Nephron progenitor cell (in vitro differentiated cells): ENCODE measurements at regions not wholly inside any gene's neighbourhood (a gene's known extent, or its start where the extent isn't known, plus 50 kb on each side); places are given as distances from the start of the nearest gene placed in this dataset.
A peak's percentile ranks its signal among the peaks of the same experiment; 100 is the strongest.

Experiments used
- DNase-seq: peaks from one replicate; pipeline ENCODE4 v3.0.0; 2021
- H3K27ac Mint-ChIP-seq: 2 replicates; pipeline ENCODE4 v1.8.0; 2021; ENCODE audit warnings: mild to moderate bottlenecking, moderate library complexity, mixed read lengths
- H3K27me3 Mint-ChIP-seq: 2 replicates; pipeline ENCODE4 v1.8.0; 2021; ENCODE audit warnings: mild to moderate bottlenecking, low read depth, mixed read lengths; ENCODE audit not compliant: poor library complexity
- H3K36me3 Mint-ChIP-seq: 2 replicates; pipeline ENCODE4 v1.8.0; 2021; ENCODE audit warnings: low read depth, mixed read lengths
- H3K4me1 Mint-ChIP-seq: 2 replicates; pipeline ENCODE4 v1.8.0; 2021; ENCODE audit warnings: mixed read lengths
- H3K4me3 Mint-ChIP-seq: 2 replicates; pipeline ENCODE4 v1.8.0; 2021; ENCODE audit warnings: mild to moderate bottlenecking, moderate library complexity, mixed read lengths
- H3K9me3 Mint-ChIP-seq: 2 replicates; pipeline ENCODE4 v1.8.0; 2021; ENCODE audit warnings: mild to moderate bottlenecking, moderate library complexity, mixed read lengths
- TF ChIP-seq, protein P1 (sequence below): fragments of 200-600 bp; sonication (generic); IDR thresholded peaks from 2 replicates; pipeline ENCODE4 v1.5.0; 2021; ENCODE audit warnings: antibody characterized with exemption

DNA sequence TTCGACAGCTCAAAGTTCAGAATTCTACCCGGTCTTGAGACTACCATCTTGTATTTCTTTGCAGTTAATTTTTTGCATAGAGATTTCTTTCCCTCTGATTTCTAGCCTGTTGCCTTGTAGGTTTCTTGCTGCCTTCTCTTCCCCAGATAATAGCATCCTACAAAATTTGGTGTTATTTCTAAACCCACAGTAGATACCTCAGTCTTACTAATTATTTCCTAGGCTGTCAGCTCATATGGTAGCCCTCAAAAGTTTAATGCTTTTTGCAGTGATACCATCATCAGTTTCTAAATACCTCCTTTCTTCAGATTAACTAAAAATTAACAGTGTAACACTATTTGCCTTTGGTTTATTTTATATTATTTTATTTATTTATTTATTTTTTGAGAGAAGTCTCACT lies 61.9 kb upstream of the TMPO start:
- Mint-ChIP-seq H3K4me3 (no peak overlapping the region), H3K4me1 (peaks cover 24% of the 10 kb centered on the region), H3K9me3 (peaks cover 11% of the 10 kb centered on the region), H3K27me3 (peaks cover 3% of the 10 kb centered on the region), H3K27ac (no peak overlapping the region), H3K36me3 (peaks cover 11% of the 10 kb centered on the region)
- TF ChIP-seq, protein P1, sequence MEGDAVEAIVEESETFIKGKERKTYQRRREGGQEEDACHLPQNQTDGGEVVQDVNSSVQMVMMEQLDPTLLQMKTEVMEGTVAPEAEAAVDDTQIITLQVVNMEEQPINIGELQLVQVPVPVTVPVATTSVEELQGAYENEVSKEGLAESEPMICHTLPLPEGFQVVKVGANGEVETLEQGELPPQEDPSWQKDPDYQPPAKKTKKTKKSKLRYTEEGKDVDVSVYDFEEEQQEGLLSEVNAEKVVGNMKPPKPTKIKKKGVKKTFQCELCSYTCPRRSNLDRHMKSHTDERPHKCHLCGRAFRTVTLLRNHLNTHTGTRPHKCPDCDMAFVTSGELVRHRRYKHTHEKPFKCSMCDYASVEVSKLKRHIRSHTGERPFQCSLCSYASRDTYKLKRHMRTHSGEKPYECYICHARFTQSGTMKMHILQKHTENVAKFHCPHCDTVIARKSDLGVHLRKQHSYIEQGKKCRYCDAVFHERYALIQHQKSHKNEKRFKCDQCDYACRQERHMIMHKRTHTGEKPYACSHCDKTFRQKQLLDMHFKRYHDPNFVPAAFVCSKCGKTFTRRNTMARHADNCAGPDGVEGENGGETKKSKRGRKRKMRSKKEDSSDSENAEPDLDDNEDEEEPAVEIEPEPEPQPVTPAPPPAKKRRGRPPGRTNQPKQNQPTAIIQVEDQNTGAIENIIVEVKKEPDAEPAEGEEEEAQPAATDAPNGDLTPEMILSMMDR = no peak
- DNase-seq = no peak

- H3K36me3 Mint-ChIP-seq = peaks cover 11% of the 10 kb centered on the region
- peak overlapping the region; percentile 19 for H3K4me3 Mint-ChIP-seq
- H3K27ac Mint-ChIP-seq = no peak overlapping the region
Observed at GRCh38 chr12:98456041-98456440, 59.3 kb upstream of the TMPO start.

DNA sequence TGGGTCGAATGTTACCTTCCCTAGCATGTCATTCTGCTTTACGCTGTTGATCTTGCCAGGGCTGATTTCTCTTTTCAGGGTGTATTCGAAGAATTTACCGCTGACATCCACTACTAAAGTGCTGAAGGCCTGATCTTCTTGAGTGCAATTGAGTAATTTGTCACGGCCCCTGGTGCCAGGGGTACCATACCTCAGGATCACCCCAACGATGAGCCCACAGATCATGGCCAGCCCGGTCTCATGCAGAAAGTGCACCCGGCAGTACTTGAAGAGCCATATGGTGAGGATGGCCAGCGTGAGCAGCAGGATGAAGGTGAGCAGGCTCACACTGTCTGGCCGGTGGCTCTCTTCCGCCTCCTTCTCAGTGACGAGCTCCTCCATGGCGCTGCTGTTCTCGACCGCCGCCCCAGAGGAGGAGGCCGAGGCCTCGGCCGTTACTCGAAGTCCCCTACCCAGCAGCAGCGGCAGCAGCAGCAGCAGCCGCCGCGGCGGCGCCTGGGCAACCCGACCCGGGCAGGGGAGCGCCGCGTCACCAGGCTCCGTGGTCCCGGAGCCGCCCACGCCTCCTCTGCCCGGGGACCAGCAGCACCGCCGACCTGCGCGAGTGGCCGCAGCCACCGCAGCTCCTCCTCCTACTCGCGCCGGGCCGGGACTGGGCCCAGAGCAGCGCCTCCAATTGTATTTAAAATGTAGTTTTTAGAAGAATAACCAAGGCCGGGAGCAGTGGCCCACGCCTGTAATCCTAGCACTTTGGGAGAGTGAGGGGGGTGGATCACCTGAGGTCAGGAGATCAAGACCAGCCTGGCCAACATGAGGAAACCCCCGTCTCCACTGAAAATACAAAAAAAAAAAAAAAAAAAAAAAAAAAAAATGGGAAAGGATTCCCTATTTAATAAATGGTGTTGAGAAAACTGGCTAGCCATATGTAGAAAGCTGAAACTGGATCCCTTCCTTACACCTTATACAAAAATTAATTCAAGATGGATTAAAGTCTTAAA lies 58.5 kb upstream of the TMPO start:
- DNase-seq = peak; percentile 76
- Mint-ChIP-seq H3K27ac (peak overlapping the region; percentile 89), H3K9me3 (peaks cover 11% of the 10 kb centered on the region), H3K36me3 (peaks cover 11% of the 10 kb centered on the region), H3K4me3 (peak overlapping the region; percentile 76), H3K4me1 (peaks cover 24% of the 10 kb centered on the region), H3K27me3 (peaks cover 3% of the 10 kb centered on the region)
- TF ChIP-seq, protein P1 = no peak

More at GRCh38 chr12:98456041-98456440, 59.3 kb upstream of the TMPO start:
- no peak for DNase-seq
- peaks cover 24% of the 10 kb centered on the region for H3K4me1 Mint-ChIP-seq
- TF ChIP-seq, protein P1 = no peak
- H3K27me3 Mint-ChIP-seq = peaks cover 3% of the 10 kb centered on the region
- peaks cover 11% of the 10 kb centered on the region for H3K9me3 Mint-ChIP-seq

DNA sequence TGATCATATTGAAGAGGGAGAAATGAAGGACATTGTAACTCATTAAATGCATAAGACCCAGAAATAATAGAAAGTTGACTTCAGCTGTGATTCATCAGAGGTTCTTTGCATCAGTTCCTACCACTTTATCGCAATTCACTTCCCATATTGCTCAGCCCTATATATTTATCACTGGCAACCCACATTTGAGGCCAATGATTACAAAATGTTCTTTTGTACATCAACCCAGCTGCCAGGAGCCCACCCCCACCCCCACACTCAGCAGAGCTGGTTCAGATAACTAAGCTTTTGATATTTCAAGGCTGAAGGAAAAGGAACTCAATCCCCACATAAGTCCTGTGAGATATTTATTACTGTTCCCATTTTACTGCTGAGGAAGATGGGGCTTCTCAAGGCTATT lies 51.2 kb upstream of the TMPO start:
- Mint-ChIP-seq H3K9me3 (no peaks in the 10 kb centered on the region), H3K27me3 (no peaks in the 10 kb centered on the region), H3K27ac (no peak overlapping the region), H3K36me3 (no peaks in the 10 kb centered on the region), H3K4me3 (no peak overlapping the region), H3K4me1 (peaks cover 4% of the 10 kb centered on the region)
- no peak for DNase-seq
- TF ChIP-seq, protein P1 = no peak

DNA sequence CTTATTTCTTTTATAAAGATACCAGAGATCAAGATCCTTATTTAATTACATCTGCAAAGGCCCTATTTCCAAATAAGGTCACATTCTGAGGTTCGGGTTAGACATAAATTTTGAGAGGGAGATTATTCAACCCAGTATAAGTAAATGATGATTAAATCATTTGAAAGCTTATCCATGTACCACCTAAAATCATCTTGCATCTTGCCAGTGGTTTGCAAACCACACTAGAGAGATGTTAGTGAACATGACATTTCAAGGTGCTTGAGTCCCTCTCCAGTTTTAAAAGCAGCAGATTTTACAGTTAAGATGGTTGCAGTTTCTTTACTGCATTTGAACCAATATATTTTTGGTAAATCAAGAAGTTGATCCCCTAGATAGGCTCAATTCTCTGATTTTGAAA lies 49.9 kb upstream of the TMPO start:
- no peaks in the 10 kb centered on the region for H3K36me3 Mint-ChIP-seq
- no peak overlapping the region for H3K27ac Mint-ChIP-seq
- TF ChIP-seq, protein P1 = no peak
- peaks cover 4% of the 10 kb centered on the region for H3K4me1 Mint-ChIP-seq
- no peak overlapping the region for H3K4me3 Mint-ChIP-seq
- no peaks in the 10 kb centered on the region for H3K27me3 Mint-ChIP-seq
- DNase-seq = no peak
- no peaks in the 10 kb centered on the region for H3K9me3 Mint-ChIP-seq
